ENCODE measurements at regions not wholly inside any gene's neighbourhood (a gene's known extent, or its start where the extent isn't known, plus 50 kb on each side); places are given as distances from the start of the nearest gene placed in this dataset.

GRCh38 chr5:74107899-74108298 lies 481.9 kb downstream of the ARHGEF28 start:
- no peak for TF ChIP-seq CTCF (IDR thresholded peaks at IDR 0.05; ENCODE audit: insufficient read depth, low read length, severe bottlenecking)
- Histone ChIP-seq H3K4me3 (ENCODE audit: low read depth, low read length) (no peak overlapping the region), H3K27me3 (ENCODE audit: control insufficient read depth, insufficient read depth, low read length) (no peaks in the 10 kb centered on the region), H3K36me3 (ENCODE audit: control insufficient read depth, insufficient read depth, low read length) (no peaks in the 10 kb centered on the region)
- DNase-seq (ENCODE audit: low read depth) (no peak), FAIRE-seq (peak; percentile 64)

GRCh38 chr5:74105126-74105780 lies 479.3 kb downstream of the ARHGEF28 start:
- Histone ChIP-seq H3K4me3 (ENCODE audit: low read depth, low read length) (no peak overlapping the region), H3K36me3 (ENCODE audit: control insufficient read depth, insufficient read depth, low read length) (no peaks in the 10 kb centered on the region), H3K27me3 (ENCODE audit: control insufficient read depth, insufficient read depth, low read length) (no peaks in the 10 kb centered on the region)
- DNase-seq (ENCODE audit: low read depth) (no peak), FAIRE-seq (no peak)
- TF ChIP-seq CTCF (IDR thresholded peaks at IDR 0.05; ENCODE audit: insufficient read depth, low read length, severe bottlenecking): no peak

- DNase-seq (ENCODE audit: low read depth): peak; percentile 51
- Histone ChIP-seq H3K4me3 (ENCODE audit: low read depth, low read length) (no peak overlapping the region), H3K27me3 (ENCODE audit: control insufficient read depth, insufficient read depth, low read length) (no peaks in the 10 kb centered on the region), H3K36me3 (ENCODE audit: control insufficient read depth, insufficient read depth, low read length) (no peaks in the 10 kb centered on the region)
- FAIRE-seq: peak; percentile 32
- no peak for TF ChIP-seq CTCF (IDR thresholded peaks at IDR 0.05; ENCODE audit: insufficient read depth, low read length, severe bottlenecking)
Measured at GRCh38 chr5:74103131-74104023, 477.4 kb downstream of the ARHGEF28 start.

GRCh38 chr5:74100268-74100665 lies 474.3 kb downstream of the ARHGEF28 start:
- TF ChIP-seq CTCF (IDR thresholded peaks at IDR 0.05; ENCODE audit: insufficient read depth, low read length, severe bottlenecking): no peak
- Histone ChIP-seq H3K4me3 (ENCODE audit: low read depth, low read length) (no peak overlapping the region), H3K36me3 (ENCODE audit: control insufficient read depth, insufficient read depth, low read length) (no peaks in the 10 kb centered on the region), H3K27me3 (ENCODE audit: control insufficient read depth, insufficient read depth, low read length) (no peaks in the 10 kb centered on the region)
- FAIRE-seq (no peak), DNase-seq (ENCODE audit: low read depth) (no peak)

GRCh38 chr5:74099538-74100267 lies 473.7 kb downstream of the ARHGEF28 start:
- DNase-seq (ENCODE audit: low read depth) (no peak), FAIRE-seq (no peak)
- TF ChIP-seq CTCF (IDR thresholded peaks at IDR 0.05; ENCODE audit: insufficient read depth, low read length, severe bottlenecking): no peak
- no peaks in the 10 kb centered on the region for H3K27me3 ChIP-seq (ENCODE audit: control insufficient read depth, insufficient read depth, low read length)
- no peaks in the 10 kb centered on the region for H3K36me3 ChIP-seq (ENCODE audit: control insufficient read depth, insufficient read depth, low read length)
- no peak overlapping the region for H3K4me3 ChIP-seq (ENCODE audit: low read depth, low read length)

Data from bronchial epithelial cell (primary cell).